HG03097 (cell line): ENCODE measurements at regions not wholly inside any gene's neighbourhood (a gene's known extent, or its start where the extent isn't known, plus 50 kb on each side); places are given as distances from the start of the nearest gene placed in this dataset.
A peak's percentile ranks its signal among the peaks of the same experiment; 100 is the strongest.

Experiments used
- ATAC-seq: cut with Tn5 transposase; IDR thresholded peaks from one replicate; pipeline ENCODE4 v1.9.1; 2021; ENCODE audit not compliant: unreplicated experiment, low FRiP score

GRCh38 chr11:26076233-26076990 is 255.5 kb upstream of the ANO3 start:
- ATAC-seq, result no peak

DNA sequence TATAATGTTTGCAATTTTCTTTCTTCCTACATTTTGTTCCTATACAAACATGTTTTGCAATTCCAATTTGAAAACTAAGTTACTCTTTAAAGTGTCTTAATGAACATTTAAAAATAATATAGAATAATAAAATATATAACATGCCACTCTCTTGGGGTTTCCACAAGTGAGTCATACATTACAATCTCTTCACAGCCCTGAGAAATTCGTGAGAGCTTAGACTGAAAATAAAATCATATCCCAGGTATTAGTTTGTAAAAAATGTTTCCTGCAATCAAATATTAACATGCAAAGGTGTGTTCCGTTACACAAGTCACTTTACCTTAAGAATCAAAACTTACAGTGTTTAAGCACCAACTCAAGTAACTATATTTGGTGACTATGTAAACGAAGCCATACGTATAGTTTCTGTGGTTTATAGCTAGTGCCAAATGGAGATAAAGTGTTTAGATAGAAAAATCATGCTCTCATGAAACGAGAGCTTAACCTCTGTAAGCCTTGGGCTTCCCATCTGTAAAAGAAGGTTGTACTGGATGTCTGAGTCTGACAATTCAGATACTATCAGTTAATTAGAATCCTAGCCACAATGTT is 253.6 kb upstream of the ANO3 start:
- ATAC-seq, result no peak

DNA sequence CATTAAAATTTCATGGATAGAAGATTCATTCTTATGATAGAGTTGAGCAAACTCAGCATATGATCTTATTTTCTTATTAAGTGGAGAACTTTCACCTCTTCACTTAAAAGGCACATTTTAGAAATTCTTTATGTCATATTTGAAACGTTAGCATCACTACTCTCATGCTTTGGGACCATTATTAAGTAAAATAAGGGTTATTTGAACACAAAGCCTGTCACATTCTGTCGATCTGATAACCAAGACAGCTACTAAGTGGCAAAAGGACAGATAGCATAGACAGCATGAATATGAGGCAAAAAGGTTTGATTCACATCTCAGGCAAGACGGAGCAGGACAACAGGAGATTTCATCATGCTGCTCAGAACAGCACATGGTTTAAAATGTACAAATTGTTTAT is 247.6 kb upstream of the ANO3 start:
- ATAC-seq, result no peak

GRCh38 chr11:26086028-26086427 is 245.9 kb upstream of the ANO3 start:
- ATAC-seq, result no peak

GRCh38 chr11:26087120-26087935 is 244.6 kb upstream of the ANO3 start:
- ATAC-seq, result peak; percentile 95

DNA sequence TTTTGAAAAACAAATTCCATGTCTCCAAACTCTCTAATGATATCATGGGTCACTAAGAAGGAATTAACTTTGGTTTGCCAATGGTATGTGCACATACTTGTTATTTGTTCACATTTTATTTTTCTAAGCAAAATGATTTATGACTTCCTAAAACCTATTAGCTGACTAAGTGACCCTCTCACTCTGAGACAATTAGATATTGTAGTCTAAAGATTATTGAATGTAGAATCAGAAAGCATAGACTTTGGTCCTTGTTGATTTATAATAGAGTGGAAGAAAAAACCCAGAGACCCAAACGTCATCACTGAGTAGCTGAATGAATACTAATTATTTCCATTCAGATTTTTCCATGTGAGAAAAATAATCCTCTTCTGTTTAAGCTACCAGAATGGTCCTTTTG is 243.5 kb upstream of the ANO3 start:
- no peak for ATAC-seq

- ATAC-seq, result no peak
Measured at GRCh38 chr11:26090651-26091050, 241.3 kb upstream of the ANO3 start.

DNA sequence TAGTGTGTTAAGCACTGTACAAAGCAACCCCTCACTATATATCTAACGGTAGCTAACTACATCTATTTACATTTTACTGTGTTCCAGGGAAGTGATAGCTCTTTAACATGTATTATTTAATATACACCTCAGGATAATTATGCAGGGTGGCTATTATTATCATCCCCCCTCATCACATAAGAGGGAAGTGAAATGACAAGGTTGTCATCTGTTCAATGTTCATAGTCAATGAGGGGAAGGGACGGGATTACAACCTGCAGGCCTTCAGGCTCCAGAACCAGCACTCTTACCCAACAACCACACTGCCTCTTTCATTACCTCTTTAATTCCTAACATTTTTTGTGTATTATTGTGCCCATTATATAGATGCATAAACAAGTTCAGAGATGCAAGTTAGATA is 238.7 kb upstream of the ANO3 start:
- no peak for ATAC-seq

- ATAC-seq, result no peak
Measured at GRCh38 chr11:26095340-26095739, 236.6 kb upstream of the ANO3 start.

- no peak for ATAC-seq
Measured at GRCh38 chr11:26096451-26096850, 235.5 kb upstream of the ANO3 start.

- no peak for ATAC-seq
Measured at GRCh38 chr11:26102325-26102724, 229.6 kb upstream of the ANO3 start.

DNA sequence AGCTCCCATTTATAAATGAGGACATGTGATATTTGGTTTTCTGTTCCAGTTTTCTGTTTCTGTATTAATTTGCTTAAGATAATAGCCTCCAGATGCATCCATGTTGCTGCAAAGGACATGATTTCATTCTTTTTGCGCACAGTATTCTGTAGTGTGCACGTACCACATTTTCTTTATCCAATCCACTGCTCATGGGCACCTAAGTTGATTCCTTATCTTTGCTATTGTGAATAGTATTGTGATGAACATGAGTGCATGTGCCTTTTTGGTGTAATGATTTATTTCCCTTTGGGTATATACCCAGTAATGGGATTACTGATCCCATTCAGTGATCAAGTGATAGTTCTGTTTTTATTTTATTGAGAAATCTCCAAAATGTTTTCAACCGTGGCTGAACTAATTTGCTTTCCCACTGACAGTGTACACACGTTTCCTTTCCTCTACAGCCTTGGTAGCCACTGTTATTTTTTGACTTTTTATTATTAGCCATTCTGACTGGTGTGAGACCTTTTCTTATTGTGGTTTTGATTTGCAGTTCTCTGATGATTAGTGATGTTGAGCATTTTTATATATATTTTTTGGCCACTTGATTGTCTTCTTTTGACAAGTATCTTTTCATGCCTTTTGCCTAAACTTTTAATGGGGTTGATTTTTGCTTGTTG is 226.0 kb upstream of the ANO3 start:
- no peak for ATAC-seq

- no peak for ATAC-seq
Measured at GRCh38 chr11:26106726-26107125, 225.2 kb upstream of the ANO3 start.

GRCh38 chr11:26109658-26110368 is 222.1 kb upstream of the ANO3 start:
- ATAC-seq, result no peak

DNA sequence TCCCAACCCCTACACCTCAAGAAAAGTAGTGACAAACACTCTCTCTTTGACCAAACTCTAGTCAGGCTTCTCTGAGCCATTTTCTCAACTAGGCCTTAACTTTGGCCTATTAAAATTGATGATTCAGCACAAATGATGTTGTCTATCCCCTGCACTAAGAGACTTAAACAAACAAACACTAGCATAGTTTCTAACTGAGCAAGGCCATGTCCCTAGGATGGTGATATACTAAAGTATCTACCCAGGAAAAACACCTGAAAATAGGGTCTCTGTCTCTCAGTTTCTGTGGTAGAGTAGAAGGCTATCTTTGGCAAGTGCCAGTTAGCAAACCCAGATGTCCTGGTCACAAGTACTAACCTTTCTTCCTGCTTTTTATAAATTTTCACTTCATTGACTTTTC is 219.7 kb upstream of the ANO3 start:
- ATAC-seq, result no peak

- no peak for ATAC-seq
Measured at GRCh38 chr11:26121466-26121865, 210.5 kb upstream of the ANO3 start.

DNA sequence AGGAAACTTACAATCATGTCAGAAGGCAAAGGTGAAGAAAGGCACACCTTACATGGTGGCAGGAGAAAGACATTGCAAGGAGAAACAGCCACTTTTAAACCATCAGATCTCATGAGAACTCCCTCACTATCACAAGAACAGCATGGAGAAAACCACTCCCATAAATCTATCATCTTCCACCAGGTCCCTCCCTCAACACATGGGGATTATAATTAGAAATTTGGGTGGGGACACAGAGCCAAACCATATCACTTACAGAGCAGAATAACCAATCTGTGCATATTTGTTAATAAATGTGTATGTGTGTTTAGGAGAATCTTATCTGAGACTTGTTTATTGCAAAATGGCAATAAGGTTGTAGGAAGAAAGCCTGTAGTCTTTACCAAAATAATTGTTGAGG is 205.2 kb upstream of the ANO3 start:
- no peak for ATAC-seq

DNA sequence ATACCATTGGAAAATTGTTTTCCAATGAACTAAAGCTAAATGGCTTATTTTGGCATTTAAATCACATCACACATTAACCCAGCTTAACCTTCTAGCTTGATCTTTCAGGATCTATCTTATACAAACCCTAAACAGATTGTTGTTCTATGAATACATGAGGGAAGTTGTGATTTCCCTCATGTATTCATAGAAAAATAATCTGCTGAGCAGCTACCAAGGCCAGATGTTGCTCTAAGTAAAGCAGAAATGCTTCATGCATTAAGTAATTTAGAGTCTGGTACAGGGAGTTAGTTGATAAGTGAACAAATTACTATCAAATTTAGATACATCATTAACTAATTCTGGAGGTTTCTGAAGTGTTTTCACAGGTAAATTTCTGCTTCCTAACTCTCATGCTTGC is 204.6 kb upstream of the ANO3 start:
- no peak for ATAC-seq

- ATAC-seq, result no peak
Measured at GRCh38 chr11:26131406-26131805, 200.5 kb upstream of the ANO3 start.

DNA sequence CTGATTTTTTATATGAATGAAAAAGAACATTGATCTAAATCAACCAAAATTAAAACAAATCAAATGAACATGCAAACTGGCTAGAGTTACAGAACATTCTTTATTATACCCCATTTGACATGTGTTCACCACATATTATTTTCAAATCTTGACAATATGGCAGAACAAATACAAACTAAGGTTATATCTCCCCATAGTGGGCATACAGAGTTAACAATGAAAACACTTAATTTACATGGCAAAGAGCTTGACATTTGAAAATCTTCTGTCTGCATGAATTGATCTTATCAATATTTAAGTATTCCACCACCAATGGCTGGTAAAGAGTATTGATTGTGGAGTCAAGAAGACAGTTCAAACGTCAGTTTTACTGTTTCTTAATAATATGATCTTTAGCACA is 197.9 kb upstream of the ANO3 start:
- no peak for ATAC-seq
